ENCODE measurements at regions not wholly inside any gene's neighbourhood (a gene's known extent, or its start where the extent isn't known, plus 50 kb on each side); places are given as distances from the start of the nearest gene placed in this dataset.

DNA sequence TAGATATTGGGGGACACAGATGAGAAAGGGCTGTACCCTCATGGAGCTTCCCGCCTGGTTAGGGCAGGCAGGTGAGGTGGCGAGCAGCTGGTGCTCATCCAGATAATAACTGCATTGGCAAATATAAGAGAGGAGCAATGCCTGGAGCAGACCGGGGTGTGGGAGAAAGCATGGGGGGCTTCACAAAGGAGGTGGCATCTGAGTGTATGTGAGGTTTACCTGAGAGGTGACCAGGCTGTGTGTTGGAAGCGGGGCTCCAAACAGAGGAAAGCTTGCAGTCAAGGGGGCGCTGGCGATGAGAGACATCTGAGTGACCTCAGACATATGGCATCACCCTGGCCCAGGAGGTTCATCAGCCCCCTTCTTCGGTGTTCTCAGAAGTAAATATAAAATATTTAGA, 72.1 kb upstream of the PMEPA1 start:
- no peak for DNase-seq (ENCODE audit: low read depth, low spot score)
- intact Hi-C loops (cut with micrococcal nuclease; ENCODE audit: unreplicated experiment) (no loop called here), in situ Hi-C loops (cut with MboI) (no loop called here)
- Histone ChIP-seq H3K79me2 (ENCODE audit: control insufficient read depth, insufficient read depth, low read length) (no peaks in the 10 kb centered on the region), H3K27ac (ENCODE audit: control insufficient read depth, insufficient read depth) (no peak overlapping the region), H3K9me3 (replicated peaks; ENCODE audit: control insufficient read depth, insufficient read depth, low read length) (no peaks in the 10 kb centered on the region), H3K4me3 (no peak overlapping the region), H3K4me2 (ENCODE audit: control insufficient read depth, insufficient read depth) (no peak overlapping the region), H3K9ac (ENCODE audit: control insufficient read depth, insufficient read depth, low read length) (no peak overlapping the region), H3K27me3 (replicated peaks in 1 of 2; ENCODE audit: control insufficient read depth in 2 of 2, insufficient read depth in 2 of 2, low read length in 1 of 2) (no peaks in the 10 kb centered on the region), H3K36me3 (ENCODE audit: control insufficient read depth in 2 of 2, insufficient read depth in 2 of 2, low read length in 1 of 2) (no peaks in the 10 kb centered on the region), H2AFZ (ENCODE audit: control insufficient read depth, low read depth, low read length) (no peak overlapping the region), H3K4me1 (ENCODE audit: control insufficient read depth, insufficient read depth, low read length) (no peaks in the 10 kb centered on the region), H4K20me1 (ENCODE audit: control insufficient read depth, insufficient read depth) (no peaks in the 10 kb centered on the region)
- FAIRE-seq, result no peak
- CTCF ChIA-PET, result no interaction called here
- RAD21 ChIA-PET (ENCODE audit: unreplicated experiment), result no interaction called here
- ATAC-seq, result no peak
- POLR2A ChIA-PET, result no interaction called here
- BruUV-seq (replicated peaks), result no TSS peak
- WGBS (ENCODE audit: insufficient coverage, insufficient replicate concordance, low lambda C conversion rate, missing lambda C conversion rate), result 37% methylated on average over 7 of the region's 7 CpGs
- SMC1A ChIA-PET (ENCODE audit: uncharacterized antibody, unreplicated experiment), result no interaction called here
- TF ChIP-seq TARDBP (IDR thresholded peaks at IDR 0.05; ENCODE audit: borderline replicate concordance), result no peak
- TF ChIP-seq, protein P1, sequence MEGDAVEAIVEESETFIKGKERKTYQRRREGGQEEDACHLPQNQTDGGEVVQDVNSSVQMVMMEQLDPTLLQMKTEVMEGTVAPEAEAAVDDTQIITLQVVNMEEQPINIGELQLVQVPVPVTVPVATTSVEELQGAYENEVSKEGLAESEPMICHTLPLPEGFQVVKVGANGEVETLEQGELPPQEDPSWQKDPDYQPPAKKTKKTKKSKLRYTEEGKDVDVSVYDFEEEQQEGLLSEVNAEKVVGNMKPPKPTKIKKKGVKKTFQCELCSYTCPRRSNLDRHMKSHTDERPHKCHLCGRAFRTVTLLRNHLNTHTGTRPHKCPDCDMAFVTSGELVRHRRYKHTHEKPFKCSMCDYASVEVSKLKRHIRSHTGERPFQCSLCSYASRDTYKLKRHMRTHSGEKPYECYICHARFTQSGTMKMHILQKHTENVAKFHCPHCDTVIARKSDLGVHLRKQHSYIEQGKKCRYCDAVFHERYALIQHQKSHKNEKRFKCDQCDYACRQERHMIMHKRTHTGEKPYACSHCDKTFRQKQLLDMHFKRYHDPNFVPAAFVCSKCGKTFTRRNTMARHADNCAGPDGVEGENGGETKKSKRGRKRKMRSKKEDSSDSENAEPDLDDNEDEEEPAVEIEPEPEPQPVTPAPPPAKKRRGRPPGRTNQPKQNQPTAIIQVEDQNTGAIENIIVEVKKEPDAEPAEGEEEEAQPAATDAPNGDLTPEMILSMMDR (IDR thresholded peaks at IDR 0.05 in 2 of 3, conservative IDR thresholded peaks at IDR 0.05 in 1 of 3; ENCODE audit: control insufficient read depth in 2 of 3, extremely low read depth in 1 of 3, insufficient read depth in 1 of 3, low read depth in 3 of 3, low read length in 3 of 3), result no peak
- TF ChIP-seq, protein P2, sequence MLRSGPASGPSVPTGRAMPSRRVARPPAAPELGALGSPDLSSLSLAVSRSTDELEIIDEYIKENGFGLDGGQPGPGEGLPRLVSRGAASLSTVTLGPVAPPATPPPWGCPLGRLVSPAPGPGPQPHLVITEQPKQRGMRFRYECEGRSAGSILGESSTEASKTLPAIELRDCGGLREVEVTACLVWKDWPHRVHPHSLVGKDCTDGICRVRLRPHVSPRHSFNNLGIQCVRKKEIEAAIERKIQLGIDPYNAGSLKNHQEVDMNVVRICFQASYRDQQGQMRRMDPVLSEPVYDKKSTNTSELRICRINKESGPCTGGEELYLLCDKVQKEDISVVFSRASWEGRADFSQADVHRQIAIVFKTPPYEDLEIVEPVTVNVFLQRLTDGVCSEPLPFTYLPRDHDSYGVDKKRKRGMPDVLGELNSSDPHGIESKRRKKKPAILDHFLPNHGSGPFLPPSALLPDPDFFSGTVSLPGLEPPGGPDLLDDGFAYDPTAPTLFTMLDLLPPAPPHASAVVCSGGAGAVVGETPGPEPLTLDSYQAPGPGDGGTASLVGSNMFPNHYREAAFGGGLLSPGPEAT (IDR thresholded peaks at IDR 0.05; ENCODE audit: low read depth), result no peak
- TF ChIP-seq, protein P3, sequence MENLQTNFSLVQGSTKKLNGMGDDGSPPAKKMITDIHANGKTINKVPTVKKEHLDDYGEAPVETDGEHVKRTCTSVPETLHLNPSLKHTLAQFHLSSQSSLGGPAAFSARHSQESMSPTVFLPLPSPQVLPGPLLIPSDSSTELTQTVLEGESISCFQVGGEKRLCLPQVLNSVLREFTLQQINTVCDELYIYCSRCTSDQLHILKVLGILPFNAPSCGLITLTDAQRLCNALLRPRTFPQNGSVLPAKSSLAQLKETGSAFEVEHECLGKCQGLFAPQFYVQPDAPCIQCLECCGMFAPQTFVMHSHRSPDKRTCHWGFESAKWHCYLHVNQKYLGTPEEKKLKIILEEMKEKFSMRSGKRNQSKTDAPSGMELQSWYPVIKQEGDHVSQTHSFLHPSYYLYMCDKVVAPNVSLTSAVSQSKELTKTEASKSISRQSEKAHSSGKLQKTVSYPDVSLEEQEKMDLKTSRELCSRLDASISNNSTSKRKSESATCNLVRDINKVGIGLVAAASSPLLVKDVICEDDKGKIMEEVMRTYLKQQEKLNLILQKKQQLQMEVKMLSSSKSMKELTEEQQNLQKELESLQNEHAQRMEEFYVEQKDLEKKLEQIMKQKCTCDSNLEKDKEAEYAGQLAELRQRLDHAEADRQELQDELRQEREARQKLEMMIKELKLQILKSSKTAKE (IDR thresholded peaks at IDR 0.05; ENCODE audit: low read depth, poor library complexity, severe bottlenecking), result no peak

All from GM12878 (cell line).